Activated CD8-positive, alpha-beta memory T cell treated with anti-CD3 and anti-CD28 coated beads, Interleukin-2, amount 50 U/mL, for 4 hours (primary cell): ENCODE measurements at regions not wholly inside any gene's neighbourhood (a gene's known extent, or its start where the extent isn't known, plus 50 kb on each side); places are given as distances from the start of the nearest gene placed in this dataset.

Experiments
- DNase-seq: peaks from one replicate; pipeline ENCODE4 v3.0.0-alpha.2; 2020

- DNase-seq, result no peak
Observed at GRCh38 chr12:87836190-87836589, 193.0 kb downstream of the C12orf50 start.

- no peak for DNase-seq
Observed at GRCh38 chr12:87828382-87828973, 200.7 kb downstream of the C12orf50 start.

- DNase-seq, result no peak
Observed at GRCh38 chr12:87827638-87828264, 201.4 kb downstream of the C12orf50 start.

- DNase-seq, result no peak
Observed at GRCh38 chr12:87822923-87823322, 206.3 kb downstream of the C12orf50 start.

GRCh38 chr12:87820524-87821202, 208.5 kb downstream of the C12orf50 start:
- no peak for DNase-seq

- no peak for DNase-seq
Observed at GRCh38 chr12:87818441-87818840, 210.8 kb downstream of the C12orf50 start.

- DNase-seq, result no peak
Observed at GRCh38 chr12:87815771-87816585, 213.2 kb downstream of the C12orf50 start.

GRCh38 chr12:87814625-87815024, 214.6 kb downstream of the C12orf50 start:
- DNase-seq, result no peak

GRCh38 chr12:87813476-87814234, 215.5 kb downstream of the C12orf50 start:
- DNase-seq, result no peak

GRCh38 chr12:87812681-87813080, 216.5 kb downstream of the C12orf50 start:
- no peak for DNase-seq

- DNase-seq, result no peak
Observed at GRCh38 chr12:87812030-87812429, 217.2 kb downstream of the C12orf50 start.

GRCh38 chr12:87809916-87810315, 219.3 kb downstream of the C12orf50 start:
- DNase-seq, result no peak

GRCh38 chr12:87807086-87807485, 222.1 kb downstream of the C12orf50 start:
- no peak for DNase-seq

GRCh38 chr12:87806310-87806709, 222.9 kb downstream of the C12orf50 start:
- DNase-seq, result no peak

GRCh38 chr12:87804386-87804785, 224.8 kb downstream of the C12orf50 start:
- no peak for DNase-seq

- DNase-seq, result no peak
Observed at GRCh38 chr12:87802721-87803011, 226.5 kb downstream of the C12orf50 start.

GRCh38 chr12:87801860-87802720, 227.1 kb downstream of the C12orf50 start:
- no peak for DNase-seq

- no peak for DNase-seq
Observed at GRCh38 chr12:87796961-87797516, 232.2 kb downstream of the C12orf50 start.

- no peak for DNase-seq
Observed at GRCh38 chr12:87795555-87795954, 233.6 kb downstream of the C12orf50 start.

GRCh38 chr12:87794854-87795253, 234.3 kb downstream of the C12orf50 start:
- DNase-seq, result no peak

GRCh38 chr12:87793131-87793530, 236.1 kb downstream of the C12orf50 start:
- DNase-seq, result no peak

GRCh38 chr12:87784350-87784749, 244.9 kb downstream of the C12orf50 start:
- DNase-seq, result no peak
